ENCODE measurements at regions not wholly inside any gene's neighbourhood (a gene's known extent, or its start where the extent isn't known, plus 50 kb on each side); places are given as distances from the start of the nearest gene placed in this dataset.

GRCh38 chr4:11013094-11013664 lies 328.6 kb upstream of the CLNK start (continued):
- no peak for TF ChIP-seq CHD7 (IDR thresholded peaks at IDR 0.05; ENCODE audit: insufficient replicate concordance, low read length)
- no peak for TF ChIP-seq BCL11A (IDR thresholded peaks at IDR 0.05; ENCODE audit: low read depth in 2 of 2, low read length in 2 of 2)
- no peak for TF ChIP-seq ATF3 (IDR thresholded peaks at IDR 0.05; ENCODE audit: insufficient read depth, low read depth, low read length)
- TF ChIP-seq CHD2 (IDR thresholded peaks at IDR 0.05; ENCODE audit: low read length) = no peak
- no peak for TF ChIP-seq KDM4A (IDR thresholded peaks at IDR 0.05; ENCODE audit: low read depth, low read length, severe bottlenecking)
- TF ChIP-seq PHF8 (conservative IDR thresholded peaks at IDR 0.05; ENCODE audit: low read depth, low read length) = no peak
- no peak for TF ChIP-seq BACH1 (IDR thresholded peaks at IDR 0.05; ENCODE audit: low read length)
- no peak for TF ChIP-seq SAP30 (IDR thresholded peaks at IDR 0.05; ENCODE audit: insufficient read depth, insufficient replicate concordance, low read length)
- TF ChIP-seq TCF12 (IDR thresholded peaks at IDR 0.05; ENCODE audit: low read depth, low read length) = no peak
- TF ChIP-seq TAF1 (IDR thresholded peaks at IDR 0.05; ENCODE audit: low read depth, low read length) = no peak
- TF ChIP-seq EGR1 (IDR thresholded peaks at IDR 0.05; ENCODE audit: borderline replicate concordance, low read depth, low read length) = no peak
- no peak for TF ChIP-seq YY1 (IDR thresholded peaks at IDR 0.05; ENCODE audit: low read depth, low read length)

All from H1 (cell line).